HEK293 (cell line): ENCODE measurements at regions not wholly inside any gene's neighbourhood (a gene's known extent, or its start where the extent isn't known, plus 50 kb on each side); places are given as distances from the start of the nearest gene placed in this dataset.

Source experiments
- CTCF ChIA-PET: fragments of 350-600 bp; formaldehyde crosslinking; extraction: SDS; loops from one replicate; lab custom pipeline; 2021; ENCODE audit warnings: antibody characterized with exemption; lab: Yijun Ruan, JAX
- POLR2A ChIA-PET: fragments of 300-600 bp; formaldehyde crosslinking; extraction: SDS; loops from one replicate; lab custom pipeline; 2020; ENCODE audit warnings: antibody characterized with exemption, inconsistent platforms; lab: Yijun Ruan, JAX
- H3K27ac ChIP-seq: fragments of 200-500 bp; sonication (Bioruptor generic); 2 replicates; pipeline ENCODE4 v1.5.1; 2014; ENCODE audit warnings: low read depth, low read length, control low read depth, inconsistent platforms; ENCODE audit errors: extremely low read depth
- H3K36me3 ChIP-seq, 2 experiments: fragments of 200-500 bp in 1 of 2; sonication (Bioruptor generic) in 1 of 2; 1 replicate in 1 of 2; 2 replicates in 1 of 2; pipeline ENCODE4 v1.5.1; 2014 to 2017; ENCODE audit warnings: inconsistent platforms in 2 of 2, low read length in 2 of 2; ENCODE audit not compliant: control insufficient read depth in 2 of 2, insufficient read depth in 1 of 2
- H3K4me1 ChIP-seq: fragments of 200-500 bp; sonication (Bioruptor generic); 2 replicates; pipeline ENCODE4 v1.5.1; 2014; ENCODE audit warnings: mild to moderate bottlenecking, low read length, inconsistent platforms; ENCODE audit not compliant: control insufficient read depth, insufficient read depth
- H3K4me3 ChIP-seq: 2 replicates; pipeline ENCODE4 v1.5.1; 2011; ENCODE audit warnings: low read depth, mild to moderate bottlenecking, control low read depth, low read length, moderate library complexity
- H3K9me3 ChIP-seq: fragments of 200-500 bp; sonication (Bioruptor generic); 2 replicates; pipeline ENCODE4 v1.5.1; 2014; ENCODE audit warnings: low read depth, low read length, inconsistent platforms; ENCODE audit not compliant: control insufficient read depth, insufficient read depth
- ATF2 ChIP-seq: fragments of 450-650 bp; formaldehyde crosslinking; IDR thresholded peaks from 2 replicates; pipeline ENCODE4 v1.5.1; 2016; ENCODE audit warnings: missing biosample characterization, missing genetic modification characterization, low read depth
- GFI1B ChIP-seq: fragments of 450-650 bp; formaldehyde crosslinking; IDR thresholded peaks from 2 replicates; pipeline ENCODE4 v1.5.1; 2016; ENCODE audit warnings: missing biosample characterization, missing genetic modification characterization
- GLI2 ChIP-seq: fragments of 450-650 bp; formaldehyde crosslinking; IDR thresholded peaks from 2 replicates; pipeline ENCODE4; 2017; ENCODE audit warnings: missing biosample characterization, missing genetic modification characterization, low read depth, borderline replicate concordance
- HOXD13 ChIP-seq: sonication (generic); formaldehyde crosslinking; IDR thresholded peaks from 2 replicates; pipeline ENCODE4 v1.8.0; 2022; ENCODE audit warnings: missing genetic modification reagents, borderline replicate concordance
- IKZF3 ChIP-seq: fragments of 450-650 bp; IDR thresholded peaks from 2 replicates; pipeline ENCODE4 v1.5.0; 2018; ENCODE audit warnings: missing biosample characterization, mild to moderate bottlenecking, missing genetic modification characterization, moderate library complexity
- KLF1 ChIP-seq: fragments of 450-650 bp; formaldehyde crosslinking; IDR thresholded peaks from 2 replicates; pipeline ENCODE4 v1.5.1; 2016; ENCODE audit warnings: missing biosample characterization, missing genetic modification characterization
- KLF10 ChIP-seq: fragments of 450-650 bp; IDR thresholded peaks from 2 replicates; pipeline ENCODE4 v1.5.1; 2018; ENCODE audit warnings: missing biosample characterization, mild to moderate bottlenecking, missing genetic modification characterization
- MEIS1 ChIP-seq: sonication (generic); formaldehyde crosslinking; IDR thresholded peaks from 2 replicates; pipeline ENCODE4 v1.8.1; 2022; ENCODE audit warnings: missing genetic modification reagents, mild to moderate bottlenecking, borderline replicate concordance
- PRDM1 ChIP-seq: fragments of 450-650 bp; formaldehyde crosslinking; IDR thresholded peaks from 2 replicates; pipeline ENCODE4; 2016; ENCODE audit warnings: missing biosample characterization, missing genetic modification characterization
- SP3 ChIP-seq: fragments of 450-650 bp; formaldehyde crosslinking; IDR thresholded peaks from 2 replicates; pipeline ENCODE4 v1.5.1; 2016; ENCODE audit warnings: missing biosample characterization, missing genetic modification characterization
- WT1 ChIP-seq: fragments of 450-650 bp; formaldehyde crosslinking; IDR thresholded peaks from 2 replicates; pipeline ENCODE4 v1.5.1; 2016; ENCODE audit warnings: missing biosample characterization, missing genetic modification characterization
- ZBTB20 ChIP-seq: fragments of 450-650 bp; formaldehyde crosslinking; IDR thresholded peaks from 2 replicates; pipeline ENCODE4 v1.5.1; 2016; ENCODE audit warnings: missing biosample characterization, missing genetic modification characterization
- ZNF26 ChIP-seq: fragments of 450-650 bp; formaldehyde crosslinking; IDR thresholded peaks from 2 replicates; pipeline ENCODE4 v1.5.1; 2016; ENCODE audit warnings: missing biosample characterization, missing genetic modification characterization
- ZNF280C ChIP-seq: fragments of 450-650 bp; formaldehyde crosslinking; IDR thresholded peaks from 2 replicates; pipeline ENCODE4 v1.5.1; 2016; ENCODE audit warnings: missing biosample characterization, missing genetic modification characterization
- ZNF341 ChIP-seq: fragments of 450-650 bp; formaldehyde crosslinking; IDR thresholded peaks from 2 replicates; pipeline ENCODE4; 2016; ENCODE audit warnings: low read depth, missing biosample characterization, missing genetic modification characterization
- ZNF391 ChIP-seq: fragments of 450-650 bp; formaldehyde crosslinking; IDR thresholded peaks from 2 replicates; pipeline ENCODE4 v1.5.1; 2016; ENCODE audit warnings: low read depth, missing biosample characterization, missing genetic modification characterization, borderline replicate concordance
- ZNF558 ChIP-seq: fragments of 450-650 bp; formaldehyde crosslinking; IDR thresholded peaks from 2 replicates; pipeline ENCODE4 v1.5.1; 2016; ENCODE audit warnings: missing biosample characterization, missing genetic modification characterization
- ZNF626 ChIP-seq: fragments of 450-650 bp; sonication (Bioruptor Pico); formaldehyde crosslinking; IDR thresholded peaks from 2 replicates; pipeline ENCODE4 v1.5.1; 2018; ENCODE audit warnings: missing biosample characterization, missing genetic modification characterization, inconsistent platforms
- ZNF658 ChIP-seq: fragments of 450-650 bp; formaldehyde crosslinking; IDR thresholded peaks from 2 replicates; pipeline ENCODE4; 2016; ENCODE audit warnings: missing biosample characterization, missing genetic modification characterization
- ZNF670 ChIP-seq: fragments of 450-650 bp; formaldehyde crosslinking; IDR thresholded peaks from 2 replicates; pipeline ENCODE4 v1.5.1; 2016; ENCODE audit warnings: missing biosample characterization, missing genetic modification characterization, low read depth
- ZNF677 ChIP-seq: fragments of 450-650 bp; IDR thresholded peaks from 2 replicates; pipeline ENCODE4 v1.5.0; 2018; ENCODE audit warnings: missing biosample characterization, mild to moderate bottlenecking, missing genetic modification characterization, moderate library complexity
- ZNF768 ChIP-seq: fragments of 450-650 bp; formaldehyde crosslinking; IDR thresholded peaks from 2 replicates; pipeline ENCODE4 v1.5.1; 2018; ENCODE audit warnings: missing biosample characterization, mild to moderate bottlenecking, missing genetic modification characterization
- ZNF777 ChIP-seq: fragments of 450-650 bp; formaldehyde crosslinking; IDR thresholded peaks from 2 replicates; pipeline ENCODE4 v1.5.1; 2017; ENCODE audit warnings: missing biosample characterization, missing genetic modification characterization, borderline replicate concordance
- TF ChIP-seq, protein P1 (sequence below): fragments of 450-650 bp; formaldehyde crosslinking; IDR thresholded peaks from 2 replicates; pipeline ENCODE4 v1.5.1; 2016; ENCODE audit warnings: missing biosample characterization, missing genetic modification characterization
- TF ChIP-seq, protein P2 (sequence below): fragments of 450-650 bp; formaldehyde crosslinking; IDR thresholded peaks from 2 replicates; pipeline ENCODE4 v1.5.1; 2016; ENCODE audit warnings: missing biosample characterization, missing genetic modification characterization

DNA sequence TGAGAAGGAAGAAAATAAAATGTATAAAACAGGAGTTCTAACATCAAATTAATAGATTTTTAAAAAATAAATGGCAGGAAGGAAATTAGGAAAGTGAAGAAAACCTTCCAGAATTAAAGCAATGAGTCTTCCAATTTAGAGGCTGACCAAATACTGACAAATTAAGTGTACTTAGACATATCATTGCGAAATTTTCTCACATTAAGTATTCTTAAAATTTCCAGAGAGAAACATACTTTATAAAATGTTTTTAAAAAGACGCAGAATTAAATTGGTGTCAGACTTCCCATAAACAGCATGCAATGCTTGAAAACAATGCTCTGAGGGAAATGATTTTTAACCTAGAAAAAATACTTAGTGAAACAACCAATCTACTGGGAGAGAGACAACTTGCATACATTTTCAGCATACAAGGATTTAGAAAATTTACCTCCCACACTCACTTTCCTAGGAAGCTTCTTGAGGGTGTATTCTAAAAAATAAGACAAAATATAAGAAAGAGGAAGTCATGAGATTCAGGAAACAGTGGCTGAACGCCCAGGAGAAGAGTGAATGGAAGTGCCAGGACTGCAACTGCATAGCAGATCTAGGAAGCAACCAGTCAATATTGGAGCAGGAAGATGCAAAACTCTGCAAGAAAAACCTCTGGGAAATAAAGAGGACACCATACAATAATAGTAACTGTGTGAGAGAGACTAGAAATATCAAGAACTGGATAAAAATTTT is 339.9 kb downstream of the ADCYAP1 start (continued):
- no peak for TF ChIP-seq ZNF677 (tag by site-specific recombination)
- TF ChIP-seq KLF10: no peak
- no peak for TF ChIP-seq SP3 (tag by site-specific recombination)

- no peaks in the 10 kb centered on the region for H3K9me3 ChIP-seq
- no peak overlapping the region for H3K27ac ChIP-seq
- H3K4me3 ChIP-seq: no peak overlapping the region
- no peaks in the 10 kb centered on the region for H3K36me3 ChIP-seq
- H3K4me1 ChIP-seq: no peaks in the 10 kb centered on the region
- POLR2A ChIA-PET: no interaction called here
- TF ChIP-seq, protein P1, sequence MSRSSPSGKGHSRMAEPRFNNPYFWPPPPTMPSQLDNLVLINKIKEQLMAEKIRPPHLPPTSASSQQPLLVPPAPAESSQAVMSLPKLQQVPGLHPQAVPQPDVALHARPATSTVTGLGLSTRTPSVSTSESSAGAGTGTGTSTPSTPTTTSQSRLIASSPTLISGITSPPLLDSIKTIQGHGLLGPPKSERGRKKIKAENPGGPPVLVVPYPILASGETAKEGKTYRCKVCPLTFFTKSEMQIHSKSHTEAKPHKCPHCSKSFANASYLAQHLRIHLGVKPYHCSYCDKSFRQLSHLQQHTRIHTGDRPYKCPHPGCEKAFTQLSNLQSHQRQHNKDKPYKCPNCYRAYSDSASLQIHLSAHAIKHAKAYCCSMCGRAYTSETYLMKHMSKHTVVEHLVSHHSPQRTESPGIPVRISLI (tag by site-specific recombination): no peak
- TF ChIP-seq HOXD13 (no peak), ZNF558 (tag by site-specific recombination) (no peak), ZNF341 (tag by site-specific recombination) (no peak), ATF2 (tag by site-specific recombination) (no peak), GFI1B (no peak), MEIS1 (CRISPR knock-in tag) (no peak), ZNF391 (tag by site-specific recombination) (no peak), GLI2 (tag by site-specific recombination) (no peak), ZNF280C (no peak), ZBTB20 (tag by site-specific recombination) (no peak), ZNF768 (tag by site-specific recombination) (no peak)
- CTCF ChIA-PET: no interaction called here
These were observed 342.2 kb downstream of the ADCYAP1 start for GRCh38 chr18:1246827-1247226.

- CTCF ChIA-PET: no interaction called here
- Histone ChIP-seq H3K27ac (no peak overlapping the region), H3K4me1 (no peaks in the 10 kb centered on the region), H3K4me3 (no peak overlapping the region), H3K36me3 (no peaks in the 10 kb centered on the region), H3K9me3 (no peaks in the 10 kb centered on the region)
- POLR2A ChIA-PET: no interaction called here
- no peak for TF ChIP-seq ZNF777
- TF ChIP-seq KLF1 (tag by site-specific recombination): no peak
- no peak for TF ChIP-seq IKZF3 (tag by site-specific recombination)
- TF ChIP-seq ZNF670: no peak
- TF ChIP-seq ZNF658 (tag by site-specific recombination): no peak
- TF ChIP-seq WT1: no peak
- TF ChIP-seq PRDM1 (tag by site-specific recombination): no peak
- no peak for TF ChIP-seq ZNF26 (tag by site-specific recombination)
- TF ChIP-seq, protein P2, sequence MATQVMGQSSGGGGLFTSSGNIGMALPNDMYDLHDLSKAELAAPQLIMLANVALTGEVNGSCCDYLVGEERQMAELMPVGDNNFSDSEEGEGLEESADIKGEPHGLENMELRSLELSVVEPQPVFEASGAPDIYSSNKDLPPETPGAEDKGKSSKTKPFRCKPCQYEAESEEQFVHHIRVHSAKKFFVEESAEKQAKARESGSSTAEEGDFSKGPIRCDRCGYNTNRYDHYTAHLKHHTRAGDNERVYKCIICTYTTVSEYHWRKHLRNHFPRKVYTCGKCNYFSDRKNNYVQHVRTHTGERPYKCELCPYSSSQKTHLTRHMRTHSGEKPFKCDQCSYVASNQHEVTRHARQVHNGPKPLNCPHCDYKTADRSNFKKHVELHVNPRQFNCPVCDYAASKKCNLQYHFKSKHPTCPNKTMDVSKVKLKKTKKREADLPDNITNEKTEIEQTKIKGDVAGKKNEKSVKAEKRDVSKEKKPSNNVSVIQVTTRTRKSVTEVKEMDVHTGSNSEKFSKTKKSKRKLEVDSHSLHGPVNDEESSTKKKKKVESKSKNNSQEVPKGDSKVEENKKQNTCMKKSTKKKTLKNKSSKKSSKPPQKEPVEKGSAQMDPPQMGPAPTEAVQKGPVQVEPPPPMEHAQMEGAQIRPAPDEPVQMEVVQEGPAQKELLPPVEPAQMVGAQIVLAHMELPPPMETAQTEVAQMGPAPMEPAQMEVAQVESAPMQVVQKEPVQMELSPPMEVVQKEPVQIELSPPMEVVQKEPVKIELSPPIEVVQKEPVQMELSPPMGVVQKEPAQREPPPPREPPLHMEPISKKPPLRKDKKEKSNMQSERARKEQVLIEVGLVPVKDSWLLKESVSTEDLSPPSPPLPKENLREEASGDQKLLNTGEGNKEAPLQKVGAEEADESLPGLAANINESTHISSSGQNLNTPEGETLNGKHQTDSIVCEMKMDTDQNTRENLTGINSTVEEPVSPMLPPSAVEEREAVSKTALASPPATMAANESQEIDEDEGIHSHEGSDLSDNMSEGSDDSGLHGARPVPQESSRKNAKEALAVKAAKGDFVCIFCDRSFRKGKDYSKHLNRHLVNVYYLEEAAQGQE (tag by site-specific recombination): no peak
- TF ChIP-seq ZNF626 (tag by site-specific recombination): no peak
These were observed 347.9 kb downstream of the ADCYAP1 start for GRCh38 chr18:1252534-1252933.
